ENCODE measurements at regions not wholly inside any gene's neighbourhood (a gene's known extent, or its start where the extent isn't known, plus 50 kb on each side); places are given as distances from the start of the nearest gene placed in this dataset.

DNA sequence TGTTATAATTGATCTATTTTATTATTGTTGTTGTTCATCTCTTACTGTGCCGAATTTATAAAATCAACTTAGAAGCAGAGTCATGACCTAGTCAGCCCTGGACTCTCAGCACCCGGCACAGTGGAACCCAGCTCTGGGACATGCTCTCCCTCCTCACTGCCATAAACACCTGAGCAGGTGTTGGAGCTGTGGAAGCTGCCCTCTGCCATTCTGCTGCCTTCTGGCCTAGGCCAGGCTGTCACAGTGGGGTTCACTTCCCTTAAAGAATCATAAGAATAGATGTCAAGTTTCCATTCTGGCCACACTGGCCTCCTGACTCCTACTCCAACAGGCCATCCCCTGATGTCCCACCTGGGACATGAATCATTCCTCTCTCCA is 192.2 kb downstream of the ZFP36L2 start:
- DNase-seq (ENCODE audit: low read depth) = no peak

GRCh38 chr2:43033466-43034241 is 192.8 kb downstream of the ZFP36L2 start:
- DNase-seq (ENCODE audit: low read depth) = no peak

- no peak for DNase-seq (ENCODE audit: low read depth)
Observed at GRCh38 chr2:43033016-43033270, 193.5 kb downstream of the ZFP36L2 start.

DNA sequence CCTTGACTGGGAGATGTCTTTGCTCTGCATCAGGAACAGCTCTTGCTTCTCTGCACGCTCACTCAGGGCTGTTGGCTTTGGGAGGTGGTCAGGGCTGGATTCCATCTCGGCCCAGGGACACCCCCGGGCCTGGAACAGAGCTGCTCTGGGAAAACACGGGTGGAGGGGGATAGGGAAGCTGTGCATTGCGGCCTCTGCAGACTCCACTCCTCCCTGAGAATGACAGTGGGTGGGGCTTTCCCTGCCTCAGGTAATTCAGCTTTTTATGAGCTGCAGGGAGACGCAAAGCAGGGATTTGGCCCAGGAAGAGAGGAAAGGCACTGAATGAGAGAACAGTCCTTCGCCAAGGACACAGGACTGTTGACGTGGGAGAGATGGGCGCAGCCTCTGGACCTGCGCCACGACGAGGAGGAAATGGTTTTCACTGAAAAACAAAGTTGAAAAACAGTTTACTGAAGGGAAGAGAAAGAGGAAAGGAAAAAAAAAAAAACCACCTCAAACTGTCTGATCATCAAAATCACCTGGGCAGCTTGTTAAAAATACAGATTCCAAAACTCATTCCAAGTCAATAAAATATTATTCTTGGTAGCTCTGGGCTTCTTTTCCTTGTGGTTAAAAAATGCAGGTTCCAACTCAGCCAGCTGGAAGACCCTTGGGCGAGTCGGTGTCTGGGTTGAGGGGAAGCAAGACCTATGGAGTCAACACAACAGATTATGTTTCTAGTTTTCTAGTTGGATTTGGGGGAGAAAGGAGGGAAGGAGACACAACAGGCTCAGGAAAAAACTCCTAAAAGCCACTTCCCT is 194.0 kb downstream of the ZFP36L2 start:
- DNase-seq (ENCODE audit: low read depth) = no peak

DNA sequence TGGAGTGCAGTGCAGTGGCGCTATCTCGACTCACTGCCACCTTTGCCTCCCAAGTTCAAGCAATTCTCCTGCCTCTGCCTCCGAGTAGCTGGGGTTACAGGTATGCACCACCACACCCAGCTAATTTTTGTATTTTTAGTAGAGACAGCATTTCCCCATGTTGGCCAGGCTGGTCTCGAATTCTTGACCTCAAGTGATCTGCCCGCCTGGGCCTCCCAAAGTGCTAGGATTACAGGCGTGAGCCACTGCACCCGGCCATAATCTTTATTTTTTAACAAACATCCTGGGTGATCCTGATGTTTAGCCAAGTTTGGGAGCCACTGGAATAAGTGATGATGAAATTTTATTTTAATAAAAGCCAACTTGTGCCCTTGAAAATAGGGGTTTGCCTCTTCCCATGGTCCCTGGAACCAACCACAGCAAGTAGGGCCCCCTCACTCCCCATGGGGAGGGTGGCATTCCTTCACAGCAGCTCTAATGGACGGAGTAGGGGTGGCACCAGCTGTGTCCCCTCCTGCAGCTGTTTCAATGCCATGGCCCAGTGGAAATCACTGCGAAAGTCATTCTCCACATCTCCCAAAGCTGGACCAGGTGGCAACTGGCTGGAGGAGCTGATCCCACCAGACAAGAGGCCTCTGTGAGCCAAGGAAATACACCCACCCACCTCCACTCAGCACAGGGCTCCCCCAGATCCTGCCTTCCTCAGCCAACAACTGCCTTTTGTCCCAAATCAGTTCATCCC is 194.8 kb downstream of the ZFP36L2 start:
- no peak for DNase-seq (ENCODE audit: low read depth)

DNA sequence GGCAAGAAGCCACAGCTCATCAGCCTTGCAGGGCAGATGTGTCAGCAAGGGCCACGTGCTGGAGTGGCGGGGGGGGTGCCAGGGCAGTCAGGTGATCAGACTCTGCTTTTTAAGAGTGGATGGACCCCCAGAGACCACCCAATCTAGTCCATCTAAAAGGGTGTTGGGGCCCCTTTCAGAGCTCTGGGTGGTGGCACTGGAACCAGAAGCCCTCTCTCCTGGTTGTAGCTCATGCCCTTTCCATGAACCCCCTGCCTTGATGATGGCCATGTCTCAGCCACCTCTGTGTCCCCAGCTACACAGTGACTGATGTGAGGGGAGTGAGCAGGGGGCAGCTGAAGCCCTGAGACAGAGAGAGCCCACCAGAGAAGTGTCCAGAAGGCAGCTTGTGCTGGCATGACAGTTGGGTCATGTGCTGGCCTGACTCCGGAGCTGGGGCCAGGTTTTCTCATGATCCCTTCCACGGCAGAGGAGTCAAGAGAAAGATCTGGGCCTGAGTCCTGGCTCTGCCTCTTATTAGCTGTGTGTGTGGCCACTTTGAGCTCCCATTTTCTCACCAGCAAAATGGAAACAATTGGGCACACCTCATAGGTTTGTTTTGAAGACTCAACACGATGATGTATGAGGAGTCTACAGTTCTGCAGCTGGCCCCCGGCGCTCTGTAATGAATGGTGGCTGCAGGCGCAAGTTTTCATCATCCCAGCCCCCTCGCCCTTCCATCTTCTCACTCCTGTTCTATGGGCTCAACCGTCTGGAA is 195.7 kb downstream of the ZFP36L2 start:
- DNase-seq (ENCODE audit: low read depth) = no peak

DNA sequence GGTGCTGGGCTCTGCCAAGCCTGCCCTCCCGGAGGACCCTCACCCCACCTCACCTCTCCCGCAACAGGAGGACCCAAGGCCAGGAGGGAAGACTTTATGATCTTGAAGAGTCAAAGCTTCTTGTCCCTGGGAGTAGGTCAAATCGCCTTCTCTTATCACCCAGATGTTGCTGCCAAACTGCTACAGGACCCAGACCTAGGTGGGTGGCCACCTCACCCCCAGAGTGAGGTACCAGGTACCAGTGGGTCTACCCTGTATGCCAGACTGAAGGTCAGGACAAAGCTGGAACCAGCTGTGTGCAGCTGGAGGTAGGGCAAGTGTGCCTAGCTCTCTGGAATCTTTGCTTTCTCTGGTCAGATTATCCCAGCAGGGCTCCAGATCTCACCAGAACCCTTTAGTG is 197.2 kb downstream of the ZFP36L2 start:
- DNase-seq (ENCODE audit: low read depth) = no peak

DNA sequence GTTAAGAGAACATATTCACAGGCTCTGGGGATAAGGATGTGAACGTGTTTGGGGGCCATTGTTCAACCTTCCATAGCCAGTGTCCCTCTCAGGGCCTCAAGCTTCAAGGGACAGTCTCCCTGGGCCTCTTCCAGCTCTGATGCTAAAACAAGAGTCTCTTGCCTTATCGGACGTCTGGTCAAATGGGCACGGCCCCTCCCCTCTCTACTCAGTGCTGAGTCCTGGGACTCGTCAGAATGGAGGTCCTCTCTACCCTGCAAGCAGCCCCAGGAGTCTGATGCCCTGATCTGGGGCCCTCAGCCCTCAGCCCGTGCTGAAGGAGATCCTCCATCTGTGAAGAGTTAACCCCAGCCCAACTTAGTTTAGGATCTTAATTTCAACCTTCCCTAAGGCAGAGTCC is 198.2 kb downstream of the ZFP36L2 start:
- no peak for DNase-seq (ENCODE audit: low read depth)

- DNase-seq (ENCODE audit: low read depth) = no peak
Observed at GRCh38 chr2:43027097-43027873, 199.1 kb downstream of the ZFP36L2 start.

DNA sequence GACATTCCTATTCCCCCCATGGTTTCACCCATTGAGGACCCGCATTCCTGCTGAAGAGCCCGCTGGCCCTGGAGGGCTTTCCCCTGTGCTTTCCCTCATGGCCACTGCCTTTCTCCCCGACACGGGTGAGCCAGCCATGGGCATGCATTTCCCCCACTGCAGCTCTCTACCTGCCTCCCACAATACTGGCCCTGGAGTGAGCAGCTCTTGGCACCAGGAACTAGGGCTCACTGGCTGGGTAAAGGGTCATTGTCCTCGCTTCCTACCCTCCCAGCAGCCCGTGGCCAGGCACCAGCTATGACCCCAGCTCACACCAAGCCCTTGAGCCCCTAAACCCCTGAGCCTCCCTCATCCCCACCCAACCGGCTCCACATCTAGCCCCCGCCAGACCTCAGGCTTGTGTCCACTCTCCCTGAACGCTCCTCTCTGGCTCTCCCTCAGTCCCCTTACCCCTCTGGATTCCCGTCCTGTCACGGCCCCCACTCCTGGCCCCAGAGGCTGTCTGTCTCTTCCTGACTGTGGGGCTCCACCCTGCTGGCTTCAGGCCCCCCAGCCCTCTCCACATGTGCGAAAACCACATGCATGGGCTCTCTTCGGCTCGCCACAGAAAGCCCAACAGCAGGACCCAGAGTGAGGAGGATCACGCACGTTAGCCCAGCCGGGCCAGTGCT is 199.8 kb downstream of the ZFP36L2 start:
- no peak for DNase-seq (ENCODE audit: low read depth)

GRCh38 chr2:43025709-43026295 is 200.6 kb downstream of the ZFP36L2 start:
- no peak for DNase-seq (ENCODE audit: low read depth)

GRCh38 chr2:43024515-43025011 is 201.8 kb downstream of the ZFP36L2 start:
- no peak for DNase-seq (ENCODE audit: low read depth)

- DNase-seq (ENCODE audit: low read depth) = no peak
Observed at GRCh38 chr2:43023791-43024514, 202.5 kb downstream of the ZFP36L2 start.

- no peak for DNase-seq (ENCODE audit: low read depth)
Observed at GRCh38 chr2:43022896-43023295, 203.5 kb downstream of the ZFP36L2 start.

- no peak for DNase-seq (ENCODE audit: low read depth)
Observed at GRCh38 chr2:43021791-43022509, 204.5 kb downstream of the ZFP36L2 start.

- no peak for DNase-seq (ENCODE audit: low read depth)
Observed at GRCh38 chr2:43020990-43021669, 205.3 kb downstream of the ZFP36L2 start.

DNA sequence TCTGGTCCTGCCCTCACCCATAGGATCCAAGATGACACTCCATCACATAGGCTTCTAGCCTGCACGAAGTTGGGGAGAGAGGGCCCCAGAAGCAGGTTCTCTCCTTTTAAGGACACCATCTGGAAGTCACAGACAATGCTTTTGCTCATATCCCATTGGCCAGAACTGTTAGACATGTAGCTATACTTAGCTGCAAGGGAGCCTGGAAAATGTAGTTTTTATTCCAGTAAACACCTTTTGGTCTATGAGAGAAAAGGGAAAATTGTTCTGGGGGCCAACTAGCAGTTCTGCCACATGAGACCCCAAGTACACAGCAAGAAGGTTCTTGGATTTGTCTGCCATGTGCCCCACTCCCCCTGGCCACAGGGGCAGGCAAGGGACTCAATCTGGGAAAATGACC is 206.1 kb downstream of the ZFP36L2 start:
- no peak for DNase-seq (ENCODE audit: low read depth)

- no peak for DNase-seq (ENCODE audit: low read depth)
Observed at GRCh38 chr2:43019536-43020183, 206.7 kb downstream of the ZFP36L2 start.
